Cardiac septum (tissue), 1 donor: ENCODE measurements at regions not wholly inside any gene's neighbourhood (a gene's known extent, or its start where the extent isn't known, plus 50 kb on each side); places are given as distances from the start of the nearest gene placed in this dataset.
"Not testable (repeated sequence)": the region's sequence is repeated elsewhere in the genome, so short reads cannot be mapped to it uniquely, and the experiment has no call there.

Experiments used
- DNase-seq: peaks from one replicate; pipeline ENCODE4 v3.0.0-alpha.2; 2020; ENCODE audit warnings: low spot score
- intact Hi-C: fragments of 100-400 bp; cut with DNase I; formaldehyde crosslinking; loops from one replicate; pipeline ENCODE4 v1.14.0; 2022
- donor health status: DM: no; HTN: no; CAD: no.

GRCh38 chr16:60485872-60486489, 1550.3 kb downstream of the CDH8 start:
- DNase-seq: no peak
- intact Hi-C loops: no loop called here

GRCh38 chr16:60484901-60485300, 1551.3 kb downstream of the CDH8 start:
- intact Hi-C loops: no loop called here
- no peak for DNase-seq

- DNase-seq: no peak
- intact Hi-C loops: no loop called here
Observed at GRCh38 chr16:60481591-60481990, 1554.6 kb downstream of the CDH8 start.

GRCh38 chr16:60478810-60479209, 1557.4 kb downstream of the CDH8 start:
- no peak for DNase-seq
- intact Hi-C loops: no loop called here

GRCh38 chr16:60463986-60464385, 1572.3 kb downstream of the CDH8 start:
- intact Hi-C loops: no loop called here
- DNase-seq: no peak

GRCh38 chr16:60459463-60459862, 1576.8 kb downstream of the CDH8 start:
- DNase-seq: no peak
- intact Hi-C loops: no loop called here

- intact Hi-C loops: no loop called here
- DNase-seq: no peak
Observed at GRCh38 chr16:60458255-60458654, 1578.0 kb downstream of the CDH8 start.

- intact Hi-C loops: no loop called here
- DNase-seq: no peak
Observed at GRCh38 chr16:60452646-60453045, 1583.6 kb downstream of the CDH8 start.

GRCh38 chr16:60438894-60439293, 1597.3 kb downstream of the CDH8 start:
- intact Hi-C loops: no loop called here
- no peak for DNase-seq

GRCh38 chr16:60432472-60432871, 1603.8 kb downstream of the CDH8 start:
- intact Hi-C loops: no loop called here
- DNase-seq: no peak

- intact Hi-C loops: no loop called here
- no peak for DNase-seq
Observed at GRCh38 chr16:60419859-60420258, 1616.4 kb downstream of the CDH8 start.

GRCh38 chr16:60414613-60415012, 1621.6 kb downstream of the CDH8 start:
- no peak for DNase-seq
- intact Hi-C loops: no loop called here

- no peak for DNase-seq
- intact Hi-C loops: no loop called here
Observed at GRCh38 chr16:60413969-60414368, 1622.3 kb downstream of the CDH8 start.

- DNase-seq: no peak
- intact Hi-C loops: no loop called here
Observed at GRCh38 chr16:60407606-60408005, 1628.6 kb downstream of the CDH8 start.

GRCh38 chr16:60407034-60407433, 1629.2 kb downstream of the CDH8 start:
- intact Hi-C loops: no loop called here
- no peak for DNase-seq

GRCh38 chr16:60405286-60405685, 1631.0 kb downstream of the CDH8 start:
- DNase-seq: no peak
- intact Hi-C loops: no loop called here

- intact Hi-C loops: no loop called here
- DNase-seq: no peak
Observed at GRCh38 chr16:60404401-60404800, 1631.8 kb downstream of the CDH8 start.

GRCh38 chr16:60402941-60403340, 1633.3 kb downstream of the CDH8 start:
- intact Hi-C loops, DNase-seq: not testable (repeated sequence)

GRCh38 chr16:60392380-60392779, 1643.9 kb downstream of the CDH8 start:
- DNase-seq: no peak
- intact Hi-C loops: no loop called here

- DNase-seq: no peak
- intact Hi-C loops: no loop called here
Observed at GRCh38 chr16:60371591-60371990, 1637.5 kb upstream of the GOT2 start.

- DNase-seq: no peak
- intact Hi-C loops: no loop called here
Observed at GRCh38 chr16:60367739-60368138, 1633.6 kb upstream of the GOT2 start.

- no peak for DNase-seq
- intact Hi-C loops: no loop called here
Observed at GRCh38 chr16:60363566-60363965, 1629.5 kb upstream of the GOT2 start.
